ENCODE measurements at regions not wholly inside any gene's neighbourhood (a gene's known extent, or its start where the extent isn't known, plus 50 kb on each side); places are given as distances from the start of the nearest gene placed in this dataset.

DNA sequence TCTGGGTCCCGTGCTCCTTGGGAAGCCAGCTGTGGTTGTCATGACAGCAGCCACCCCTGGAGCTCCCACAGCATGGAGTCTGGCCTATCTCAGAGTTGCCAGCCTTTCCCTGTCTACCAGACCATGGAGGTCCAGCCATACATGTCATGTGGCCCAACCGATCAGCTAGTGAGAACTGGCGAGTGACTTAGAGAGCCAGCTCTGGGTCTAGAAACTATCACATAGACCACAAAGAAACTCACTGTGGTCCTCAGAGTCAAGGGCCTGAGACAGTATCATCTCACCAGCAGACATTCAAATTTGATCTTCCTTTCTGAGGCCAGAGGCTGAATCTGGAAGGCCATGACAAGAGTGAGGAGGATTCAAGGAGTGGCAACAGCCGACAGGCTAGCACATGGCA, 223.3 kb upstream of the GPR26 start:
- H3K9ac ChIP-seq (ENCODE audit: insufficient read depth in 1 of 2, low read depth in 2 of 2, low read length in 2 of 2): no peak overlapping the region
- H3K4me1 ChIP-seq (replicated peaks in 1 of 2; ENCODE audit: control insufficient read depth in 2 of 2, insufficient read depth in 2 of 2, low read length in 2 of 2): no peaks in the 10 kb centered on the region
- peaks cover 2% of the 10 kb centered on the region for H3K9me1 ChIP-seq (ENCODE audit: control insufficient read depth, insufficient read depth, low read length)
- intact Hi-C loops (cut with micrococcal nuclease): no loop called here
- FAIRE-seq (no peak), ATAC-seq (no peak), DNase-seq (ENCODE audit: extremely low read depth in 1 of 4, low spot score in 3 of 4) (no peak)
- H3K27me3 ChIP-seq (ENCODE audit: control insufficient read depth in 2 of 2, insufficient read depth in 2 of 2, low read length in 2 of 2): peaks cover 0 to 6% of the 10 kb centered on the region in 2 experiments; a peak in 2 of 5 replicates
- in situ Hi-C loops (cut with MboI): no loop called here
- H3K79me2 ChIP-seq (ENCODE audit: control insufficient read depth, insufficient read depth, low read length): no peaks in the 10 kb centered on the region
- no TSS peak for BruUV-seq (replicated peaks)
- POLR2A ChIA-PET: no interaction called here
- H4K20me1 ChIP-seq (replicated peaks; ENCODE audit: control insufficient read depth, insufficient read depth, low read length): no peaks in the 10 kb centered on the region
- H3K4me3 ChIP-seq: no peak overlapping the region
- H2AFZ ChIP-seq (ENCODE audit: low read depth, low read length): no peak overlapping the region
- no peak for TF ChIP-seq MED1 (CRISPR knock-in tag; IDR thresholded peaks at IDR 0.05; ENCODE audit: borderline replicate concordance)
- no peak for TF ChIP-seq TAF7 (tag; IDR thresholded peaks at IDR 0.05)
- TF ChIP-seq, protein P1, sequence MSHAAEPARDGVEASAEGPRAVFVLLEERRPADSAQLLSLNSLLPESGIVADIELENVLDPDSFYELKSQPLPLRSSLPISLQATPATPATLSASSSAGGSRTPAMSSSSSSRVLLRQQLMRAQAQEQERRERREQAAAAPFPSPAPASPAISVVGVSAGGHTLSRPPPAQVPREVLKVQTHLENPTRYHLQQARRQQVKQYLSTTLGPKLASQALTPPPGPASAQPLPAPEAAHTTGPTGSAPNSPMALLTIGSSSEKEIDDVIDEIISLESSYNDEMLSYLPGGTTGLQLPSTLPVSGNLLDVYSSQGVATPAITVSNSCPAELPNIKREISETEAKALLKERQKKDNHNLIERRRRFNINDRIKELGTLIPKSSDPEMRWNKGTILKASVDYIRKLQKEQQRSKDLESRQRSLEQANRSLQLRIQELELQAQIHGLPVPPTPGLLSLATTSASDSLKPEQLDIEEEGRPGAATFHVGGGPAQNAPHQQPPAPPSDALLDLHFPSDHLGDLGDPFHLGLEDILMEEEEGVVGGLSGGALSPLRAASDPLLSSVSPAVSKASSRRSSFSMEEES (CRISPR knock-in tag; IDR thresholded peaks at IDR 0.05): no peak
- no peak for TF ChIP-seq CBFA2T3 (IDR thresholded peaks at IDR 0.05)
- TF ChIP-seq ZNF668 (CRISPR knock-in tag; IDR thresholded peaks at IDR 0.05): no peak
- TF ChIP-seq, protein P2, sequence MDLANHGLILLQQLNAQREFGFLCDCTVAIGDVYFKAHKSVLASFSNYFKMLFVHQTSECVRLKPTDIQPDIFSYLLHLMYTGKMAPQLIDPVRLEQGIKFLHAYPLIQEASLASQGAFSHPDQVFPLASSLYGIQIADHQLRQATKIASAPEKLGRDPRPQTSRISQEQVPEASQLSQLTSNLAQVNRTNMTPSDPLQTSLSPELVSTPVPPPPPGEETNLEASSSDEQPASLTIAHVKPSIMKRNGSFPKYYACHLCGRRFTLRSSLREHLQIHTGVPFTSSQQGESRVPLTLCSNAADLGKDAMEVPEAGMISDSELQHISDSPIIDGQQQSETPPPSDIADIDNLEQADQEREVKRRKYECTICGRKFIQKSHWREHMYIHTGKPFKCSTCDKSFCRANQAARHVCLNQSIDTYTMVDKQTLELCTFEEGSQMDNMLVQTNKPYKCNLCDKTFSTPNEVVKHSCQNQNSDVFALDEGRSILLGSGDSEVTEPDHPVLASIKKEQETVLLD (IDR thresholded peaks at IDR 0.05): no peak
- CTCF ChIA-PET (ENCODE audit: low intra/inter-chr PET ratio): no interaction called here
- H3K36me3 ChIP-seq (ENCODE audit: control insufficient read depth, insufficient read depth, low read length): no peaks in the 10 kb centered on the region
- no peaks in the 10 kb centered on the region for H3K9me3 ChIP-seq (replicated peaks; ENCODE audit: control insufficient read depth, insufficient read depth, low read depth, low read length)
- WGBS (ENCODE audit: insufficient coverage, low coverage, missing lambda C conversion rate): 4% methylated on average over 4 of the region's 4 CpGs
- H3K27ac ChIP-seq (ENCODE audit: extremely low read depth, low read depth, low read length): no peak overlapping the region
- H3K4me2 ChIP-seq (ENCODE audit: insufficient read depth, low read length): no peak overlapping the region
